ENCODE measurements at regions not wholly inside any gene's neighbourhood (a gene's known extent, or its start where the extent isn't known, plus 50 kb on each side); places are given as distances from the start of the nearest gene placed in this dataset.
A peak's percentile ranks its signal among the peaks of the same experiment; 100 is the strongest.

DNA sequence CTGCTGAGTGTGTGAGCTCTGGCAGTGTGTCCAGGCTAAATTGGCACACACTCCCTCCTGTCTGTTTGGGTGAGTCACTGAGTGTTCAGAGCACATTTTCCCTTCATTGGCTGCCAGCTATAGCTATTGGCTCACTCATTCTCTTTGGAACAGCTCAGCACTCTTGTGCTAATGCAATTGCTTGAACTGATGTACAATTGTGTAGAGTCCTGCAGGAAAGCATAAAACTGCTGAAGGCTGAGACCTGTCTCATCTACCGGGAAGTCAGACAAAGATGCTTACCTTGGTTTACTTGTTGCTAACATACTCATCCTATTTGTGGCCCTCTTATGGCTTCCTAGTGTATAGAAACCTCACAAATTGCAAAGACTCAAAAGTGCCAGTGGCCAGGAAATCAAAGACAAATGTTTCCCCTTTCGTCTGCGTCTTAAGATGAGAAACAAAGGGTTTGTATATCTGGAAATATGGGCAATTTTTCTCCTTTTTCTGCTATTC is 351.0 kb downstream of the BCKDHB start:
- peak; percentile 17 for DNase-seq (ENCODE audit: low spot score)

DNA sequence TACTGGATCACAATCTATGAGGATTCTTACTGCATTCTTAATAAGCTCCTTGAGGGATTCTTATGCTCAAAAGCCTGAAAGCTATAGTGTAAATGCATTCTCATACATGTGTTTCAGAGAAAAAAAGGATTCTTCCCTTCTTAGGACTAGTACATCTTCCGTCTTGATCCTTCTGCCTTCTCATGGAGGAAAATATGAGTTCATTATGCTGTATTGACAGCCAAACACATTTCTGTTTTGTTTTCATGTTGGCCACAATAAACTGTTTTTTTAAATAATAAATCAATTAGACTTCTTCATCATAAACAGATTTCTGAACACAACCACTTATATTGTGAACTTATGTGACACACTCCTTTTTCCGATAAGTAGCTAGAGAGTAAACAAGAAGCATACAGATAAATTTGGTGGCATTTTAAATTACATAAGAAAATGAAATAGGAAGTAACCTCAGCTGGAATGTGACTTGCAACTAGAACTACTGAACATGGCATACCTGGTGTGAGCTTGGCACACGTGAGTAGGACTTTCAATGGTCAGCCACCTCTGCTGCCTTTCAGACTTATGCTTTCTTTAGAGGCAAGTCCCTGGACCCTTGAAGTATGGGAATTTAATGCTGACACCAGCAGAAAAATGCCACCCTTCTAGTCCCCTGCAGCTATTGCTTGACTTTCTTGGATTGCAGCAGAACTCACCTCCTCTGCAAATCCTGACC is 350.4 kb downstream of the BCKDHB start:
- DNase-seq (ENCODE audit: low spot score): no peak

DNA sequence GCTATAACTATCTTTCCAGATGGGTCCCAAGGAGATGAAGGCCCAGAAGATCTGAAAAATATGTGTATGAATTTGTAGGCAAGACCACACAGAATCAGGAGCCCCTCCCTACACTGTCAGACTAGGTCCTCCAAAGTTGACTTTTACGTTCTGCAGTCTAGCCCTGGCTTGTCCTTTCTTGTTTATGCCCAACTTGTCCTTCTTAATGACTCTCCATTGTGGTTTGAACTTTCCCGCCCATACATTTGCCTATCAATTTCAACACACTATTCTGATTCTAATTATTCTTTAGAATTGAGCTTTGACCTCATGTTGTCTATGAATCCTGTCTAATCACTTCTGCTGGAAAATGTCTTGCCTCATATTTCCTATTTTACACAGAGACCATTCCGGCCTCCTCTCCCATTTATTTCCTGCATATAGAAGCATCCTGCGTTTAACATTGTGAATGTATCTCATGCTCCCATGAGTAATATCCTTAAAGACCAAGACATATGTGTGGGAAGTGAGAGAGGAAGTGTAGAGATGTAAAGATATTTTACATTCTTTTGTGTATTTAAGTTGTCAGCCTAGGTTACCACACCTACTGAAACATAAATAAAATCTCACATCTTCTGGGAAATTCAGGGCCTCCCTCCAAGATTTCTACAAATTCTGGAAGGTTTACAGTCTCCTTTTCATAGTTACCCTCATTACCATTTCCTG is 348.3 kb downstream of the BCKDHB start:
- DNase-seq (ENCODE audit: low spot score): no peak

DNA sequence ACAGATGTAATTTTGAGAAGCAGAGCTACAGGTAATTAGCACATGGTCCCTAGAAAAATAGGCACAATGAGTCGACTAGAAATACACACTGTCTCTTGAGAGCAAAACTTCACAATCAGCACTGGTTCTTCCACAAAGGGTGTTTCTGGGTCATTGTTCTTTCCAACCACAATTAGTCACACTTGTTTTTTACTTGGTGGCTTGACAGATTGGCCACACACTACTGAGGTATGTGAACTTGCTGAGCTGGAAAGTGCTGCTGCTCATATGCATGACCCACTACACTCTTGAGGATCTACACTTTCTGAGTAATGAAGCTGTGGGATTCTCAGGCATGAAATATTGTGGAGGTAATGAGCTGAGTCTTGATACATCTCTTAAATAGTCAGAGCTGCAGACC is 347.7 kb downstream of the BCKDHB start:
- peak; percentile 52 for DNase-seq (ENCODE audit: low spot score)

DNA sequence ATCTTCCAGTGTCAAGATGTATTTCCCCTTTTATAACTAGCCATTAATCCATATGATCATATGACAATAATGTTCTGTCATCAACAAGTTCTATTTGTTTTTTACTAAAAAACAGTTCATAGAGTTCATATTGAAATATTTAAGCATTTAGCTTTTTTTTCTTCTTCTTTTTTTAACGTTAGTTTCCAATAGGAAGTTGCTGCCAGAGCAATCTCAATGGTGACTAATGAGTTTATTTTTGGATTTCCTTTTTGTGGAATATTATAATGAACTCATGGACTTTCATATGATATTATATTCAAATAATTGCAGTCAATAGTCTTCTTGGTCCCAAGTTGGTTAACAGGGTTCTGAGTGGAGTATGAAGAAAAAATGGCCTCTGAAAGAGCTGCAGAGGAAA is 343.3 kb downstream of the BCKDHB start:
- no peak for DNase-seq (ENCODE audit: low spot score)

DNA sequence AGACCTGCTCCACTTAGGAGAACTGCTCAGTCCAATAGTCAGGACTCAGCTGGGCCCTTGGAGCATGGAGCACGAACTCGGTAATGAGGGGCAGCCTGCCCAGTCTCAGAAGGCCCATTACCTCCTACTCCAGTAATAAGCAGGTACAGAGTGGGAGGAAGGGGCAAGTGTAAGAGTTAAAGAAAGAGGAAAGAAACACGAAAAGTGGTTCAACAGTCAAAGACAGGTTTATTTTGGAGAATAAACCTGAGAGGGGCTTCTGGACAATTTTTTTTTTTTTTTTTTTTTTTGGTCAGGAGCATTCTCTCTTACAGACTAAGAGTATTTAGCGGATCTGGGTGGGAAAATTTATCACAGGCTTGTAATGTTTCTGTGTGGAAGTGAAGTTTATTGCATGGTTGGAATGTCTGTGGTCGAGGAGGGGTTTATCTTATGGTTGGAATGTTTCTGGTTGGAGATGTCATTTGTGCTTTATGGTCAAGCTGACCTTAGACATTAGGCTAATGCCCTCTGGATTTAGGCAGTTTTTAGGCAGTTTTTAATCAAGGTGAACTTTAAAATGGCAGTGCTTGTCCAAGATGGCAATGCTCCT is 340.1 kb downstream of the BCKDHB start:
- DNase-seq (ENCODE audit: low spot score): no peak

DNA sequence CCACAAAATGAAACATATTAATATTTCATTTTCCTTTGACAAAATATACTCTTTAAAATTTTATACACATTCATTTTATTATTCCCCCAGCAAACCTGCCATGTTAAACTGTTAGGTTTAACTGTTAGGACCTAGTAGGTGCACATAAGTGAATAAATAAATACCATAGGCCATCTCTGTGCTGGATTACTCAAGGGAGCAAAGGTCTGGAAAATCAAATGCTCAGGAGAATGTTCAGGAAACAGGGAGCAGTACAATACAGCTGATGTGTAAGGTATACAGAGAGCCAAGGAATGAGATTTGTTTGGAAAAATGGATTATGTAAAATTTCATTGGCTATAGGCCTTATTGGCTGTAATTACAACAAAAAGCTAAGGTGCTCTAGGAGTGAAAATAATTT is 339.3 kb downstream of the BCKDHB start:
- no peak for DNase-seq (ENCODE audit: low spot score)

DNA sequence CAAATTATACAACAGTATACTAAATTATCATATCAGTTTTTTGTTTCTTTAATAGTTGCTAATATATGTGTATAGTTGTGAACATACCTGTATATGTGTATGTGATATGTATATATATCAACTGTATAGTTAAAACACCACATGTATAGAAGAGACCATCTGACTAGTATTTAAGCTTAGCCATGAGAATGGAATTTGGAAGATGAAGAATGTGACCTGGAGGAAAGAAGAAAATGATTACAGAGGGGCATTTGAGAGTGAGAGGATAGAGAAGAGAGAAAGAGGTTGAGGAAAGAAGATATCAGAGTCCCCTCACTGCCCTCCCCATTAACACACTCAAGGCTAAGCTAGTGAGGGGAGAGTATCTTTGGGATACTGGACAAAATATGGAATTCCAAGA is 335.9 kb downstream of the BCKDHB start:
- DNase-seq (ENCODE audit: low spot score): no peak

DNA sequence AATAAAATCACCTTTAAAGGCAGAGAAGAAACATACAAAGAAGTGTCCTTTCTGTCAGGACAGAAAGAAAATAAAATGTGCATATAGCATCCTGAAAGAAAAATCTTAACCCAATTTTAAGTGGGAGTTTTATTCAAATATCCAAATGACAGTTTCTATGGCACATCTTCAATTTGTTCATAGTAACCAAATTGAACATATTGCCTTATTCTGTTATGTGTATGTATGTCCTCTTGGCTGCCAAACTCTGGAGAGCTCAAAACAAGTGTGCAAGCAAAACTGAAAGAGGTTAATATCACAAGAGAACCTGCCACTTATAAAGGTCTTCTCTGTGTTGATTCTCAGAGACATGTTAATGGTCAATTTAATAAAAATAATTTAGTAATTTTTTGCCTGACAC is 334.7 kb downstream of the BCKDHB start:
- DNase-seq (ENCODE audit: low spot score): peak; percentile 5

DNA sequence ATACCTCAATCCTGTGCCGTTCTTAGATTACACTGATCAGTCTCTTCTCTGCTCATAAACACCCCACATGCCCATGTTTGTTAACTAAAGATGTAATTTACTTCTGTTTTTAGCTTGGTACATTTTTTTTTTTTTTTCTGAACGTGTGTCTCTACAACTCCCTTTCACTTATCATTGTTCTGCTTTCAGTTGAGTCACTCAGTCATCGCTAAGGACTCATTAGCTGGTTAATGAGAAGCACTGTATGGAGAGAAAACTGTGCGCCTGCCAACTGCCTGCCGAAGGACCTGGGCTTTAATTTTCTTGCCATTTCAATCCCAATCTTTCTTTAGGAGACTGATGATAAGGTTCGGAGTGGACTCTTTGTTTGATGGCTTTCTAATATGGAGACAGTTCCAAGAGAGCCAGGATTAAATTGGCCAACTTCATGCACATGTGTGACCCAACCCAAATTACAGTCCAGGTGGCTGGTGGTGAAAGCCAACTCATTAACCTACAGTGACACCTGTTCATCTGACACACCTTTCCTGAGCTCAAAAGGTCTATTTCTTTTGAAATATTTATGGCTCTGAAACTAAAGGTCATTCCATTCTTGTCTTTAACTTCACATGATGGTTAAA is 334.1 kb downstream of the BCKDHB start:
- DNase-seq (ENCODE audit: low spot score): peak; percentile 68

DNA sequence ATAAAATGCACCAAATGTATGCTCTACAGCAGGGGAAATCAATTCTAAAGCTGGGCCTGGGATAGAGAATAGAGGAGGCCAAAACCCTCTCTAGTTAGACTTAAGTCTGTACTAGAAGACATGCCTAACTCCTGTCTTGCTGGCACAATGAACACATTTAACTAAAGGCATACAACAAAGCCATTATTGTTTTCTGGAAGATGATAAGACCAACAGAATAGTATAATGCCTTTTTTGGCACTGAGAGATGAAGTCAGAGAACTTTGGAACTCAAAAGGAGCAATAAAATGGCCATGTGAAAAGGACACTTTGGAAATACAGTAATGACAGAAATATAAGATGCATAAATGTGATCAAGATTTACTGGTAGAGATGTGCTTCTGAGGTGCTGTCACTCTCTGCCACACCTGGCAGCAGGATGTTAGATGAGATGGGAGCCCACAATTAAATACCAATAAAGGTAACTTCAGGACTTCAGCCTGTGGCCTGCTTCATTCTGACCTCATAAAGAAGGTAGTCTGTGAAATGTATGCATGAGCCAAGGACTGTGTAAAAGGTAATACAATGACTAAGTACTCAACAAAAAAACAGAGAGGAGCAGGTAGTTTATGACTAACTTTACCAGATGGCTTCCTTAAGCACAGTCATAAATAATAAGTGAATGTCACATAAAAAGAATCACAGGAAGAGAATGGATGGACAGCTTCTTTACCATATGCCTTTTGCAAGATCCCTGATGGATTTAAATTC is 333.4 kb downstream of the BCKDHB start:
- peak; percentile 62 for DNase-seq (ENCODE audit: low spot score)

DNA sequence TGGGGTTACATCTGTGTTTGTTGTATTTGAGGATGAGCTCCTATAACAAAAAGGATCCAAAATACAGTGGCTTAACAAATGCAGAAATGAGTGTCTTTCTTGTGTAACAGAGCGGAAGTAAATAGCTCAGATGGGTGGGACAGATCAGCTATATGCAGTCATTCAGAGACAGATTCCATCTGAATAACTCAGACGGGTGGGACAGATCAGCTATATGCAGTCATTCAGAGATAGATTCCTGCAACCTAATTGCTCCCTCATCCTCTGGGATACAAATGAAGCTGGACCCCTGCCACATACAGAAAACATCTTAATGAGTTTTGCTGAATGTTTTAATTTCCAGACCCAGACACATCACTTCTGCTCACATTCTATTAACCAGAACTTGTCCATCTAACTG is 332.3 kb downstream of the BCKDHB start:
- DNase-seq (ENCODE audit: low spot score): peak; percentile 75

DNA sequence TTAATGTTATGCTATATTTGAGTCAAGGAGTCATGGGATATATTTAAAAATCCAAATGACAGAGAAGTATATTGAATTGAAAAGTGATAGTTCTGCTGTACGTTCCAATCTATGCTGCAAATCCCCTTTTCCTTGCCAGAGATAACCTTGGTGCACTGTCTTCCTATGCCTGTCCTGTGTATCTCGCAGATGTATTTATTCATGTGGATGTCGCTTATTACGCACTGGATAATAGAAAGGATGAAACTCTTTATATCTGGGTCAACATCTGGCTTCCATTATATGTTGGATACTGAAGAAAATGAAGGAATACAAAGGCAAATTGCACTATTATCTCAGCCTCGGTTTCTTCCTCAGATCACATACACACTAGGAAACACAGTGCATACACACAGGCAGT is 331.3 kb downstream of the BCKDHB start:
- no peak for DNase-seq (ENCODE audit: low spot score)

DNA sequence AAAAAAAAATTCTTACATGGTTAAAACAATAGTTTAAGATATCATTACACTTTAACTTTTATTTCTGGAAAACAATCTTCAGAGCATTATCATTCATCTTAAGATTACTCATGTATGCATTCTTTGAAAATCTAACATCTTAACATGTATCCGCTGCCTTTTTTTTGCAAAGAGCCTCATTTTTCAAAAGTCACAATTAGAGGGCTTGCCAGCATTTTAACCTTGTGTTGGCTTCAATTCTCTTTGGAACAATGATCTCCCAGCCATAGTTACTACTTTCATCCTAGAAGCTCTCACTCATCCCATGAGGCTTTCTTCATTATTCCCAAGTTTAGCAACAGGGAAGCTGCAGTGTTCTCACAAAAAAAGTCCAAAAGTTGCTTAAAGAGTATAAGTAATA is 330.8 kb downstream of the BCKDHB start:
- no peak for DNase-seq (ENCODE audit: low spot score)

DNA sequence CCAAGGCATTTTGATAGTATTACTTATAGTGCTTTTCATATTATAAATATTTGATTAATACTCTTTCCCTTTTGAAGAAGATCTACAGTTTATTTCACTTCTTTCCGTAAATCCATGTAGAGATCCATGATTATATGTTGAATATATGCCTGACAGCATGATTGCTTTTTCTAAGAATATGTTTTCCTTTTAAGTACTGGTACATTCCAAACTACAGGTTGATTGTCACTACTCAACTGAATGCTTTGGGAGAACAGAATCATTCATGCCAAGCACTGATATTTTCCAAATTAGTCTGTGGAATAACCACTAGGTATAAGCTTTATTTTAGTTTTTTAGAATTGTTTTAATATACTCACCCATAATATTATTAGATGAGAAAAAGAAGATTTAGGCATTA is 330.2 kb downstream of the BCKDHB start:
- DNase-seq (ENCODE audit: low spot score): no peak

DNA sequence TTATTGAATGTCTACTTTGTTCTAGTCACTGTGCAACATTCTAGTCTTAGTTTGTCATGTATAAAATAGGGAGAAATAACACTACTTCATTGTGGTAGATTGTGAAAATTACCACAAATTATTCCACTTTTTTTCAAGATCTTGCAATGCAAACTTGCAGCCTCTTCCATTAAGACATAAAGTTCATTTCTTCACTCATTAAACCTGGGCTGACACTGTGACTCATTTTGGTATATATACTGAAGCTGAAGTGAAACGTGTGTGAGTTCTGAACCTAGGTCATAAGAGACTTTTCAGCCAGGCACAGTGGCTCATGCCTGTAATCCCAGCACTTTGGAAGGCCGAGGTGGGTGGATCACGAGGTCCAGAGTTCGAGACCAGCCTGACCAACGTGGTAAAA is 329.0 kb downstream of the BCKDHB start:
- DNase-seq (ENCODE audit: low spot score): no peak

DNA sequence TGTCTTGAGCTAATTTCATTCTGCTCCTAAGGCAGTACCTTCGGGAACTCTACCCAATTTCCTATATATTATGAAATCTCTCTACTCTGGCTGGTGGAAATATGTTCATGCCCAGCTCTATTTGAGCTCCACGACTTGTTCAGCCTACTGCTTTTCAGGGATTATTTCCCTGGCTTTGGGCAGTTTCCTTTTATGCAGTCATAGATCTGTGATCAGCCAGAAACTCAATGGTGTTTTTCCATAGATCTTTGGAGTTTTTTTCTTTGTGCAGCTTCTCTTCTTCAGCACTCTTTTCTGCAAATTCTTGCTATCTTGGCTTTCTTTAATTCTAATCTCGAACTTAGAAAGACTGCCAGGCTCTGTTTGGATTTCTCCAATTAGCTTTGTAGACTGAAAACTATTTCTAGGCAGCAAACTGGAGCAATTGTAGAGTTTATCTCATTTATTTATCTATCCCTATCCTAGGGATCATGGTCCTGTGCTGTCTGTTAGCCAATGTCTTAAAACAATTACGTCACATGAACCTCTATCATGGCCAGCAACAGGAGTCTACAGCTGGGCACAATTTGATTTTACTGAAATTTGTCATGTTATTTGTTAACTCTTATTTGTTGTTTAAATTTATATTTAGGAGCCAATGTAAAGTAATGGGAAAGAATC is 328.4 kb downstream of the BCKDHB start:
- DNase-seq (ENCODE audit: low spot score): no peak

DNA sequence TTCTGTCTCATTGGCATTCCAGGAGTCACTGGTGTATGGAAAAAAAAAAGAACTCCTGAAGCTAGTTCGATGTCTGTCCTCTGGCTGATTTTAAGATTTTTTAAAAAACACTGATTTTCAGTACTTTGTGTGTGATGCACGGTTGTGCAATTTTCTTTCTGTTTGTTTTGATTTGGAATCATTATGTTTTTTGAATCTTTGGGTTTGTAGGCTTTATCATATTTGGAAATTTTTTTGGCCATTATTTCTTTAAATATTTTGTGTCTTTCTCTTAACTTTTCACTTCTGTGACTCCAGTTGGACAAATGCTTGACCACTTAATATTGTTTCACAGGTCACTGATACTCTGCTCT is 327.2 kb downstream of the BCKDHB start:
- DNase-seq (ENCODE audit: low spot score): no peak

DNA sequence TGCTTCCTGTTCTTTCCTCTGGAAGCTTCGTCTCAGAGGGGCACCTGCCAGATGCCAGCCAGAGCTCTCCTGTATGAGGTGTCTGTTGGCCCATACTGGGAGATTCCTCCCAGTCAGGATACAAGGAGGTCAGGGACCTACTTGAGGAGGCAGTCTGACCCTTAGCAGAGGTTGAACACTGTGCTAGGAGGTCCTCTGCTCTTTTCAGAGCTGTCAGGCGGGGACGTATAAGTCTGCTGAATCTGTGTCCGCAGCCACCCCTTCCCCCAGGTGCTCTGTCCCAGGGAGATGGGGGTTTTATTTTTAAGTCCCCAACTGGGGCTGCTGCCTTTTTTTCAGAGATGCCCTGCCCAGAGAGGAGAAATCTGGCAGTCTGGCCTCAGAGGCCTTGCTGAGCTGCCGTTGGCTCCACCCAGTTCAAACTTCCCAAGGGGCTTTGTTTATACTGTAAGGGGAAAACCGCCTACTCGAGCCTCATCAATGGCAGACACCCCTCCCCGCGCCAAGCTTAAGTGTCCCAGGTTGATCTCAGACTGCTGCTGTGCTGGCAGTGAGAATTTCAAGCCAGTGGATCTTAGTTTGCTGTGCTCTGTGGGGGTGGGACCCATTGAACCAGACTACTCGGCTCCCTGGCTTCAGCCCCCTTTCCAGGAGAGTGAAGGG is 326.7 kb downstream of the BCKDHB start:
- DNase-seq (ENCODE audit: low spot score): no peak

DNA sequence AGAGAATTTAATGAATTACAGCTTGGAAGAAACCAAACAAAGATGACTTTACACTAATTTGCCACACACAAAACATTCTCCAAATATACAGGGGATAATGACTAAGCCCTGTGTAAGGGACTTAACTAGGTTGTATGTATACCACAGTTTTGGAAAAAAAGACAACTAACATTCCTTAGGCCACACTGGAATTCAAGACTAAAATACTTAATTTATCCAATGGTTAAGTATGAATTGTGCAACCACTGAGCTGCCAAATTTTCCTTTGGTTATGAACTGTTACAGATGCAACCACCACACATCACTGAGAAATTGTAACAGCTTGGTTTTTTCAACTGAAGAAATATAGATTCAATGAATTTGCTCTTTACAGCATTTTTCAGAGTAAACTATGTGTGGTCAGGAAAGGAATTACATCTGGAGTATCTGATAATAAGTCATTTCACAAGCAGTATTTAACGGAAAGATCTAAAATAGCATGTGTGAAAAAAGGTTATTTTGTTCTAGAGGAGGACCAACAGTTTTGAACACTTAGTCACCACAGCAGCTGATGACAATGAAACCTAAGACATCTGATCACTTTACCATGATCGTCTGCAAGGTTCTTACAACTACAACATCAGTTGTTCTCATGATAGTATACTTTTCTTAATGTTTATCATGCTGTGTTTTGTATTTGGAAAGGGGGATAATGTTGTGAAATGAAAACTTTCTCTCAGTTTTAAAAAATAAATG is 318.8 kb downstream of the BCKDHB start:
- no peak for DNase-seq (ENCODE audit: low spot score)

All from SW480 (cell line).